Mesenteric fat pad (tissue), 1 donor: ENCODE measurements at regions not wholly inside any gene's neighbourhood (a gene's known extent, or its start where the extent isn't known, plus 50 kb on each side); places are given as distances from the start of the nearest gene placed in this dataset.

ENCODE experiments used
- DNase-seq: peaks from one replicate; pipeline ENCODE4 v3.0.0-alpha.2; 2020; ENCODE audit warnings: low spot score
- donor health status: DM: yes; HTN: yes; CAD: no.

GRCh38 chr14:26925876-26926584 lies 328.2 kb upstream of the NOVA1 start:
- DNase-seq: no peak

GRCh38 chr14:26926585-26926984 lies 328.8 kb upstream of the NOVA1 start:
- DNase-seq: no peak

GRCh38 chr14:26928019-26928418 lies 330.2 kb upstream of the NOVA1 start:
- no peak for DNase-seq

DNA sequence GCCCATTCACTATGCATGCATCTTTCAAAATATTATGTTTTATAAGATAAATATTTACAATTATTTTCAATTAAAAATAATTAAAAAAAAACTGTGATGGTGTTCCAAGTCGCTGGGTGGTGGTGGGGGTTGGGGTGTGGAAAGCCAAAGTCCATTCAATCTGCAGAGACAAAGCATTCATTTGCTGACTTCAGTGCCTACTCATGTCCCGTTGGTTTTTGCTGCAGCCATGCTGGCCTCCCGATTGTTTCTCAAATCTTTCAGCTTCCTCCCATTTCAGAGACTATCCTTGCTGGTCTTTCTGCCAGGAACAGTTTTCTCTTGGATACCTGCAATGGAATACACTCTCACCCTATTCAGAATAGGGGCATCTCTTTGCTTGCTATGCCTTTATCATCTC lies 331.5 kb upstream of the NOVA1 start:
- no peak for DNase-seq

DNA sequence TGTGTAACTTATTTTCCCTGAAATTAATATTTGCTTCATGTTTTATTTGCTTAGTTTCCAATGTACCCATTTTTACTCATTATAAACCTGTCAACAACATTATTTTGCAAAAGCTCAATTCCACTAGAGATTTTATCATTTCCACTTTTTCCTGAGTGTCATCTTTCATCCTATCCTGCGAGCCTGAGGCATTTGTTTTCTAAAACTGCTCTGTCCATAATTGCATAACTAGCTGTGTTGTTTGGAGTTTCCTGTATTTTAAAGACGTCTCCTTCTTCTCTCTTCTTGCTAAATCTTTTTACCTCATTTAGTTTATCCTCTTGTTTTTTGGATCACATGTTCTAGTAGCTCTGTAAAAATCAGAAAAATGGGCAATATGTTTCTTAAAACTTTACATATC lies 332.7 kb upstream of the NOVA1 start:
- DNase-seq: no peak

- no peak for DNase-seq
These were observed 334.8 kb upstream of the NOVA1 start for GRCh38 chr14:26932606-26933005.

GRCh38 chr14:26933431-26933830 lies 335.6 kb upstream of the NOVA1 start:
- DNase-seq: no peak

DNA sequence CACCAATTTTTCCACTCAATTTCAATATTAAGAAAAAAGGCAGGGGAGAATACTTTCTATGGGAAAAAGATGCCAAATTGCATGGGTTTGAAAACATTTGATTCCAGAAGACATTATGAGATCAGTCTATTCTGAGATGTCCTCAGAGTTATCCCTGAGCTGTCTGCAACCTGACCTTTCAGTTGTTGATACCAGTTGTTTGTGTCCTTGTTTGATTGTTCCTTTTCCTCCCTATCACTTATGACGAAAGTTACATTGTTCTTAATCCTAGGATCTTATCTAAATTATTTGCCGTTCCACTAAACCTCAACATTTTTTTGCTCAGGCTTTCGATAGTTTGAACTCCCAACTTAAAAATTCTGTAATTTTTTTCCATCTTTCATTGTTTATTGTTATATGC lies 336.3 kb upstream of the NOVA1 start:
- DNase-seq: no peak

DNA sequence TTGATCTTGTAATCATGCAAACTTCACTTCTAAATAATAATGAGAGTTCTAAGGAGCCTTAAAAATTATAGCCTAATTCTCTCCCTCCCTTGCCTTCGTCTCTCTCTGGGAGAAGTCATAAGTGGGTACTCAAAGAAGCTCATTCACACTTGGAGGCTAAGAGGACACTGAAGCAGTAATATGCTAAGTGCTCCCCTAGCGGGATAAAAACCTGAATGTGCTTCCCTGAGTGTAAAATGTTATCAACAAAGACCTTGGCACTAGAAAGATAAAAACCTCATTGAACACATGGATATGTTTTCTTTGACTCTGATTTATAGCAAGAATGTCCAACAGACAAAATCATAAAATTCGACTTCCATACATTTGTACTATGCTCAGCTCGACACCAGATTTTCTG lies 337.9 kb upstream of the NOVA1 start:
- no peak for DNase-seq

- no peak for DNase-seq
These were observed 340.2 kb upstream of the NOVA1 start for GRCh38 chr14:26938054-26938453.

DNA sequence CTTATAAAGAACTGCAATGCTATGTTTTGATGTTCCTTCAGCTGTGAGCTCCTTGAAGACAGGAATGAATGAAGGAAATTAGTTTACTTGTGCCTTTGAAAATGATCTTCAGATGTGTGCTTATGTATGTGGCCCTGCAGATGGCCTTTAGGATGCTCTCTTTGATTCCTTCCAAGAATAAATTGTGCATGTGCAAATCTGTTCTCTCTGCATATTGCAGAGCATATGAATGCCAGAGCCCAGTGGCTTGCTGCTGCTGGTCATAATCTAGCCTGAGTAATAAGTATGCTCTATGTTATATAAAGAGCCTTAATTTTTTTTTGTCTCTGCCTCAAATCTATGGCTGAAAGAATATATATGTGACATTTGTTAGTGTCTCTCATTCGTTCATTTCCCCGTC lies 341.9 kb upstream of the NOVA1 start:
- no peak for DNase-seq

GRCh38 chr14:26941521-26941920 lies 343.7 kb upstream of the NOVA1 start:
- DNase-seq: no peak

GRCh38 chr14:26947265-26947664 lies 349.4 kb upstream of the NOVA1 start:
- no peak for DNase-seq

DNA sequence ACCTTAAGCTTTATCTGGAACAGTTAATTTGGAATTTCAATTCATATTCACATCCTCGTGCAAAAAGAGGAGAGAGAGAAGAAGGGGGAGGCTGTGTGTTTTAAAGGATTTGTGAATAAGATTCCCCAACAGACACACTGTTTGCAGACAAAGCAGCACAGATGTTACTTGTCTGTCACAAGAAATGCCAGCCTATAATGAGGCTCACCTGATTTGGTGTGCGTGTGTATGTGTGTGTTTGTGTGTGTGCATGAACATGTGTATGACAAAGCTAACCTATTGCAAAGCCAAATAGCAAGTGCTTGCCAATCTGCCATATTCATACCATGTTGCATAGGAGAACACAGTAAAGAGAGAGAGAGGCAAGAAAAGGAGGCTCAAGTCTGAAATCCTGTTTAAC lies 361.6 kb upstream of the NOVA1 start:
- DNase-seq: no peak

DNA sequence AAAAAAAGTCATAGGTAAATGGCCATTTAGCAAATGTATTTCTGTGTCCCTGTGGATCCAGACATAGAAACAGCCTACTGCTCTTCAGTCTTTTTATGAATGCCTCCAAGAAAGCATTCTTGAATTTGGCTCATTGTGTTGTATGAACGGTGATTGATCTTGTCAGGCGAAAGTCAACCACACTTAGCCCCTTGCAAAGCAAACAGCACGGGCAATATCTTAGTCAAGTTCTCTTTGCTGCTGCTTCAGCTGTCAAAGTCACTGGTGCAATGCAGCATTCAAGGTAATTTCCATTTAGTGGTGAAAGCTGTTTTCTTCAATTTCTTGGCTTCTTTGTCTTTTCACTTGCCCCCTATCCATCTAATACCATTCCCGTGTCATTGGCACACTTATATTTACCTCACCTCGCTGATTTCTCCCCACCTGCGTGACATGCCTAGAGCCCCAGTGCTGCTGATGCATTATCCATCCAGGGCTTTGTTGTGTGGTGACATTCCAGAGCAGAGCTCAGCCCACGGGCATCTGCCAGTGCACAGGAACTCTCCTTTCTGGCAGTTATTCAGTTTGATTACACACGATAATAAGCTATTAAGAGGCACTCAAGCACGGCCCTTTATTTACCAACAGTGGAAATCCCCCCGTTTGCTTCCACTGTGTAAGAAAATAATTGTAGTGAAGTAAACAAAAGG lies 362.3 kb upstream of the NOVA1 start:
- no peak for DNase-seq

DNA sequence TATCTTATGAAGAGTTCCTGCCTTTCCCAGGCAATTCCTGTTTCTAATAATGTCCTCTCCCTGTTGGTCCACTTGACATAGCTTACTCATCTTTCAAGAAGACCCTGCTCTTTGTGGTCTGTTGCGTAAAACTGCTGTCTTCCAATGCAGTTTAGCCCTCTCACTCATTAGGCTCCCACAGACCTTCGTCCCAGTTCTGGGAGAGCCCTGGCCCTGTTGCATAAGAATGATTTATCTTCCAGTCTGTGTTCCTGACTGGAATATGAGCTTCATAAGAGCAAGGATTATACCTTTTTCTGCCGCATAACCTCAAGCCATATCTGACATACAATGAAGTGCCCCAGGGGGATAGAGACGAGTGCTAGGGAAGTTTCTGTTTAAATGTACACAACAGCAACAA lies 365.9 kb upstream of the NOVA1 start:
- DNase-seq: no peak

GRCh38 chr14:26965490-26965889 lies 367.7 kb upstream of the NOVA1 start:
- no peak for DNase-seq

GRCh38 chr14:26966908-26967307 lies 369.1 kb upstream of the NOVA1 start:
- no peak for DNase-seq

DNA sequence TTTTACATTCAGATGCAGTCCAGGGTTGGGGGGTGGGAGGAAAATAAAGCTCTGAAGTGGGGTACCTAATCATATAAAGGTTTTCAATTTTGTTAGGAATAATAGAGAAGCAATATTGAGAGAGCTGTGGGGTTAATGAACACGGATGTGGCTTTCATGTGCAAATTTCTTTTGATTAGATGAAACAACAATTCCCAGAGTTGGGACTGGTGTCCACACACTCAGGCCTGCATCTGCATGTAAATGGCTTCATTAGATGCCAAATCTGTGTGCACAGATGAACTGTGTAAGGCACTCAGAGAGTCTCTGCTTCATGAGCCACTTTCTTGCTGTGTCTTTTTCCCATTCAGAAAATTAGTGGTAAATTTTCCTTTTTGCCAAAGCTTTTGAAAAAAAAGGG lies 377.1 kb upstream of the NOVA1 start:
- DNase-seq: no peak

GRCh38 chr14:26982071-26982470 lies 384.2 kb upstream of the NOVA1 start:
- no peak for DNase-seq

GRCh38 chr14:26984311-26985177 lies 386.7 kb upstream of the NOVA1 start:
- no peak for DNase-seq

GRCh38 chr14:26987744-26988363 lies 390.0 kb upstream of the NOVA1 start:
- DNase-seq: no peak
